Activated CD8-positive, alpha-beta memory T cell treated with anti-CD3 and anti-CD28 coated beads for 36 hours (primary cell): ENCODE measurements at regions not wholly inside any gene's neighbourhood (a gene's known extent, or its start where the extent isn't known, plus 50 kb on each side); places are given as distances from the start of the nearest gene placed in this dataset.
"Not testable (repeated sequence)": the region's sequence is repeated elsewhere in the genome, so short reads cannot be mapped to it uniquely, and the experiment has no call there.

Source experiments
- CTCF ChIA-PET: fragments of 350-600 bp; sonication (Branson Sonifier 250); formaldehyde crosslinking; loops from one replicate; lab custom pipeline; 2021; ENCODE audit warnings: antibody characterized with exemption; lab: Charles Lee
- POLR2A ChIA-PET: fragments of 350-600 bp; sonication (Branson Sonifier 250); formaldehyde crosslinking; loops from one replicate; lab custom pipeline; 2021; ENCODE audit warnings: antibody characterized with exemption; lab: Charles Lee

DNA sequence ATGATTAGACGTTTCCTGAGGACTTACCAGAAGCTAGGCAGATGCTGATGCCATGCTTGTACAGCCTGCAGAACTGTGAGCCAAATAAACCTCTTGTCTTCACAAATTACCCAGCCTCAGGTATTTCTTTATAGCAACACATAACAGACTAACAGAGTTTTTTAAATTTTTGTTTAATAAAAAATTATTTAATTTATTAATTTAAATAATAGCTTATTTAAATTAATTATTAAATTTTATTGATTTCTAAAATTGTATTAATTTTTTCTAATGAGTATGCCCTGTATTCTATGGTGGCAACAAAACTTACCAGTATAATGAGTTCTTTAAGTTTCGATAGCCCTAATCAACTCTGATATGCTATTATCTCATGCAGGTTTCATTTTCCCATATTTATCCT, 259.8 kb downstream of the IKZF2 start:
- CTCF ChIA-PET, result no interaction called here
- POLR2A ChIA-PET, result no interaction called here

DNA sequence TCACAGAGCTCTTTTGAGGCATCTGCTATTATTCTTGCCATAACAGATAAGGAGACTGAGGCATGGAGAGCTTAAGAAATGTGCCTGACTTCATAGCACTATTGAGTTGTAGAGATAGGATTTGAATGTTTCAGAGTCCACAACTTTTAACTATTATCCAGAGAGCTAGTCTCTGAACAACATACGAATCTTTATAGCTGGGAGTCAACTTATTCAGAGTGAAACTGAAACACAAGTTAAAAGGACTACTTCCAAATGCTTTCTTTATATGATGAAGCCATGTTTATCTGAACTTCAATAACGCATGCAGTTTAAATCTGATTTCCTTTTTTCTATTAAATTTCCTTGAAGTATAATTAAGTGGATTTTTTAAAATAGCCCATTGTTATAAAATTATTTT, 268.8 kb downstream of the IKZF2 start:
- ChIA-PET POLR2A (no interaction called here), CTCF (no interaction called here)

DNA sequence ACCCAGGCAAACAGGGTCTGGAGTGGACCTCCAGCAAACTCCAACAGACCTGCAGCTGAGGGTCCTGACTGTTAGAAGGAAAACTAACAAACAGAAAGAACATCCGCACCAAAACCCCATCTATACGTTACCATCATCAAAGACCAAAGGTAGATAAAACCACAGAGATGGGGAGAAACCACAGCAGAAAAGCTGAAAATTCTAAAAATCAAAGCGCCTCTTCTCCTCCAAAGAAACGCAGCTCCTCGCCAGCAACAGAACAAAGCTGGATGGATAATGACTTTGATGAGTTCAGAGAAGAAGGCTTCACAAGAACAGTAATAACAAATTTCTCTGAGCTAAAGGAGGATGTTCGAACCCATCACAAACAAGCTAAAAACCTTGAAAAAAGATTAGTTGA, 274.9 kb downstream of the IKZF2 start:
- CTCF ChIA-PET, POLR2A ChIA-PET: not testable (repeated sequence)

DNA sequence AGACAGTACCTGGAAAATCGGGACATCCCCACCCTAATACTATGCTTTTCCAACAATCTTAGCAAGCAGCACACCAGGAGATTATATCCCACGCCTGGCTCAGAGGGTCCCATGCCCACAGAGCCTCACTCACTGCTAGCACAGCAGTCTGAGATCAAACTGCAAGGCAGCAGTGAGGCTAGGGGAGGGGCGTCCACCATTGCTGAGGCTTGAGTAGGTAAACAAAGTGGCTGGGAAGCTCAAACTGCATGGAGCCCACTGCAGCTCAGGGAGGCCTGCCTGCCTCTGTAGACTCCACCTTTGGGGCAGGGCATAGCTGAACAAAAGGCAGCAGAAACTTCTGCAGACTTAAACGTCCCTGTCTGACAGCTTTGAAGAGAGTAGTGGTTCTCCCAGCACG, 275.5 kb downstream of the IKZF2 start:
- POLR2A ChIA-PET, CTCF ChIA-PET: not testable (repeated sequence)

DNA sequence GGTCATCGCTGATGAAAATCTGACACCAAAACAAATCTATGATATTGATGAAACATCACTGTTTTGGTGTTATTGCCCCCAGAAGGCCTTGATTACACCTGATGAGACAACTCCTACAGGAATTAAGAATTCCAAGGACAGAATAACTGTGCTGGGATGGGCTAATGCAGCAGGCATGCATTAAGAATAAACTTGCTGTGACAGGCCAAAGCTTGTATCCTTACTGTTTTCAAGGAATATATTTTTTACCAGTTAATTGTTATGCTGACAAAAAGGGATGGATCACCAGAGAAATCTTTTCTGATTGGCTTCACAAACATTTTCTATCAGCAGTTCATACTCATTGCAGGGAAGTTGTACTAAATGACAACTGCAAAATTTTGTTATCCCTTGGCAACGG, 278.2 kb downstream of the IKZF2 start:
- ChIA-PET CTCF (no interaction called here), POLR2A (no interaction called here)

DNA sequence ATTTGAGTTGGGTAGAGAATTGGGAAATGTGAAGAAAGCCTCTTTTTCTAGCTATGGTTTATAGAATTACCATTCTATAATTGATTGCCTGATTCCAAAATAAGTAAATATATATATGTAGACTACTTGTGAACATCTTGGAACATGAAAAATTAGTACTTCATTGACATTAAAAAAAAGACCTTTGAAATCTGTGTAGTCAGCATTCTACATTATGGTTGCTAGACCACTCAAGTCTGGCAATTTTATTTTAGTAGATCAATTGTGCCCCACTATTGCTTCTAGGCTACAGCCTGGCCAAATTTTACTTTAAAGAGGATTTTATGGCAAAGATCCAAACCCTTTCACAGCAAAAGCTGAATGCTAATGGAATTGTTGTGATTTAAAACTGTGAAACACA, 279.8 kb downstream of the IKZF2 start:
- ChIA-PET POLR2A (no interaction called here), CTCF (no interaction called here)

DNA sequence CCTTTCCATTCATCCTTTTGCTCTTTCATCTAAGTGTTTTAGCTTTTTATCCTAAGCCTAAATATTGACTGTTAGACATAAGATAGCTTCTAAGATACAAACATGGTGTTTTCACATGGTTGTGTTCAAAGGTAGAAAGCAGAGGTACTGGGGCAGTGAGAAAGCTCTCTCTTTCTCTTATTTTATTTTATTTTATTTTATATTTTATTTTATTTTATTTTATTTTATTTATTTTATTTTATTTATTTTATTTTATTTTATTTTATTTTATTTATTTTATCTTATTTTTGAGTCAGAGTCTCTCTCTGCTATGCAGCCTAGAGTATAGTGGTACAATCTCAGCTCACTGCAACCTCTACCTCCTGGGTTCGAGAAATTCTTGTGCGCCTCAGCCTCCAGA, 287.2 kb downstream of the IKZF2 start:
- POLR2A ChIA-PET, result no interaction called here
- CTCF ChIA-PET, result no interaction called here

DNA sequence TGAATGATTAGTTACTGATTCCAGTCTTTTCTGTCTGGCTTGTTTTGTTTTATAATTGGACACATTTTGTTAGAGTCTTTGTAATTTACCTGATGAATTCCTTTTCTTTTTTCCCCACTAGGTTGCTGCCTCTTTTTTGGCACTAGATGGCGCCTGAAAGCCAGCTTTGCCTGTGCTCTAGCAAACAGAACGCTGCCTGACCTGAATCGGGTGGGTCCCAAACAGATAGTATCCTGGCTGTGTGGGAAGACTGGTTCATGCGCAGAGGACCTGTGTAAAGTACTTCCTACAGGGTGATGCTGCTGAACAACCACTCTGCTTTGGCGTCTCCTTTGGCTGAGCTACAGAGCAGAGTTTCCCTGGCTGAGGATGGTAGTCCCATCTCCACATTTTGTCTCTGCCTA, 288.2 kb downstream of the IKZF2 start:
- CTCF ChIA-PET, result no interaction called here
- POLR2A ChIA-PET, result no interaction called here

DNA sequence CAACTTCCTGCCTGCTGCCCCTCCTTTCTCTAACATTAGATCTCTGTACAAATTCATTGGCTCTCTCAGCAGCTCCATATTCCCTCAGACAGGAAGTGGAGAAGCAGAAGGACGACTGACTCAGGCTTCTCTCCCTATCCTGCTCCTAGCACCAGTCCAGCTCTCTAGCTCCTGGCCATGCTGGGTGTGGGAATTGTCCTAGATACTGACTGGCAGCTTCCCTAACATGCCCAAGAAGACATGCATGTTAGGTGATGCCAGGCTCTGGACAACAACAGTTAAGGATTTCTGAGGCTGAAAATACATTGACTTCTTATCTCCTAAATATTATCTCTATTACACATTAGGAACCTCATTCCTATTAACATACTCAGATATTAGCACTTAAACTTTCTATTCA, 292.9 kb downstream of the IKZF2 start:
- ChIA-PET CTCF (no interaction called here), POLR2A (no interaction called here)

DNA sequence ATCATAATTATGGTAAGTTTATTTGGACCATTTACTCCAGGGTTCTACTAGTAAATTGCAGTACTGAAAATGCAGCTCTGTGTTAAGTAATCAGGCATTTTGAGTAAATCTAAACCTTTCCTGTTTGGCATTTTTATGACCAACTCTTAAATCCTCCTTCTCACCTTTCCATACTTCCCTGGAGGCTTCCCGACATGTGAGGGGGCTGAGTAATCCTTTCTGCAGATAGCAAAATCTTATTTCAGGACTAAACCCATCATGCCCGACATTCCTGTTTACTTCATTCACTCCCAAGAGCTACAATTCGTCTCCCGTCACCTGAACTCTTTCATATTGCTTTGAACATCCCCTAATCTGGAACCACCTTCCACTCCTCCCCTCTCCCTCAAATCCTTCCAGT, 296.6 kb downstream of the IKZF2 start:
- ChIA-PET CTCF (no interaction called here), POLR2A (no interaction called here)

DNA sequence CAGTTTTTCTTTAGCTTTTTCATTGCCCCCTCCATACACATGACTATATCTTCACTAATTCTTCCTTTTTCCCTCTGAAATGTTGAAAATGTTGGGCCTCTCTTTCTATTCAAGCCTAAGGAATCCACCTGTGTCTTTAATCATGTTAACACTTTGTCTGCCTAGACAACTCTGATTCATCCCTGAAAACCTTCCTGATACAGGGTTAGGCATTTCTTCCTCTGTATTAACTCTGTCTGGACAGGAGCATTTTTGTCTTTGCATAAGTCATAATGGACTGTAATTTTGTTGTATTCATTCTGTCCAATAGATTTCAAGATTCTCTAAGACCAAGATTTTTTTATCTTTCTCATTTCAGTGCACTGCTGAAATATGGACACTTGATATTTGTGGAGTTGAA, 297.3 kb downstream of the IKZF2 start:
- ChIA-PET CTCF (no interaction called here), POLR2A (no interaction called here)

DNA sequence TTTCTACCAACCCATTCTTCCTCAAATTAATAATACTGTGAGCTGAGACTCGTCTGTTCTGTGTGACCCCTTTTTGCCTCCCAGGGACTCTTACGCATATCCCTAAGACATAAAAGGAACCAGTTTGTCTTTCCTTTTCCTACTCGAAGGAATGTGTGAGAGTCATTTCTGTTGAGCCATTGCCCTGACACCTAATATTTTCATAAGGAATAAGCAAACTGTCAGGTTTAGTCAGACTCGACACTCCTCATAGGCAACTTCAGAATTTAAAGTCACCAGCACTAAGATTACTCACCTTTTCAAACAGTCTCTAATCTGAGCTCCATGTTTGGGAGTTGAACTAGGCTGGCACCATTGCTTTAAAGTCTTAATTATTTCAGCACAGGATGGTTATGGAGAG, 305.5 kb downstream of the IKZF2 start:
- ChIA-PET POLR2A (no interaction called here), CTCF (no interaction called here)

DNA sequence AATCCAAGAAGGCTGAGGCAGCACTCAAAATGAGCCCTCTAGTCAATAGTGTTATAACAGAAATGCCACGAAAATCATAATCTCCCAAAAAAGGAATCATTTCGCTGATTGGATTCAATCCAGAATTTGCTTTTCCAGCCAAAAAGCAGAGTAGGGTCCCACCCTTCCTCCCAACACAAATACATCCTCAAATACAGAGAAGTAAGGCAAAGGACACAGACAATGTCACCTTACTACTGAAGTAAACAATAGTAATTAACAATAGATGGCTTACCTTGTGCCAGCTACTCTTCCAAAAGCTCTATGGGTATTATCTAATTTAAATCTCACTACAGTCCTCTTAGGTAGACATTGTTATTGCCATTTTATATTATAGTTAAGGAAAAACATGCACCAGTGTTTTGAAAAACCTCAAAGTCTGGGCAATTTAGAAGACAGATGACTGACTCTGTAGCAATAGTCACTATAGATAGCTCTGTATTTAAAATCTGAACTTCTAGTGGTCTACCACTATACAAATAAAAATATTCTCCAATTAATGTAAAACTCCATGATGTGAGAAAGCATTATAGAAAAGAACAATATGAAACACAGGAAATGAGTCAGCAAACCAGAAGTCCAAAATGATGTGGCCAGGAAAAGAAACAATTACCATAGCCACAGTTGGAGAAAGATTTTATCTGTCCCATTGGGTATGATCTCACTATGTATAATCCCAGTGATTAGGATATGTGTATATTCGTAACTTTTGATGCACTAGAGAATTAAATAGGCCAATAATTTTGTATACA, 305.0 kb upstream of the ERBB4 start:
- ChIA-PET POLR2A (no interaction called here), CTCF (no interaction called here)

DNA sequence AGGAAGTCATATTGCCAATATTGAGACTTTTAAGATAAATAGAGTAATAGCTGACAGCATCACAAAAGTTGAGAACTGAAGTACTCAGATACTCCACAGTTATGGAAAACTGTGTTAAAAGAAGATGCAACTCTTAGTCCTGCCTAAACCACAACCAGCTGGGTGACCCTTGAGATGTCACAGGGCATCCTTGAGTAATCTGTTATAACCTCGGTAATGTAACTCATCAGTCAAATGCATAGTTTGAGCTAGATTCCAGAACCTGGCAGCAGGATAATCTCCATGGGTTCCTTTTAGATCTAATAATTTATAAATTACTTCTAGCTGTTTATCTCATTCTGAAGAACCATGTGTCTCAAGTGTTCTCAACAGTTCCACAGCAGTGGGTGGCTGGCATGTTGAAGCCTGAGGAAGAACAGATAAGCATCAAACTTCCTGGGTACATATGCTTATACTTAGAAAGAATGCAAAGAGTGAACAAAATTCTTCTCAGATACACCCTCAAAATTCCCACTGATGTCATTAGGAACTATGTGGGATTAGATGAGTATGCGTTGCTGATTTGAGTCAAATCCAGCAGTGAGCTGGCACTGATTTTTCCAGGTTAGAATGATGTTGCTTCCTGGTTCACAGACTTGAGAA, 304.1 kb upstream of the ERBB4 start:
- POLR2A ChIA-PET, result no interaction called here

DNA sequence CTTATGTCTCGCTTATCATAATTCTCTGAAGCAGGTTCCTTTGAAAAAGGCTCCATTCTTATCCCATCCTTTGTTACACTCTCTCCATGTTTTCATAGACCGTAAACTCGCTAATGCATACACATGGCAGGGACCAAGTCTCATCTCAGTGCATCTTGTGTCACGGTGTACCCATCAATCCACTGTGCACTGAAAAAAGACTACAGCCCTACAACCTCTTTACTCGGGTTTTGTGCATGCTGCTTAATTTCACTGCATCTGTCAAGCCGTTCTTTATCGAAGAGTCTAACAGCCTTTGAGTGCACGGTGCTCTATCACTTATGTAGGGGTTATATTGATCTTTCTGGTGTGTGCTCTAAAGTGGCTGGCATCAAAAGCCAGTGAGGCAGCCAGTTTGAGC, 302.9 kb upstream of the ERBB4 start:
- CTCF ChIA-PET, result no interaction called here
- POLR2A ChIA-PET, result no interaction called here

More for the DNA sequence above, 304.1 kb upstream of the ERBB4 start:
- CTCF ChIA-PET, result no interaction called here

DNA sequence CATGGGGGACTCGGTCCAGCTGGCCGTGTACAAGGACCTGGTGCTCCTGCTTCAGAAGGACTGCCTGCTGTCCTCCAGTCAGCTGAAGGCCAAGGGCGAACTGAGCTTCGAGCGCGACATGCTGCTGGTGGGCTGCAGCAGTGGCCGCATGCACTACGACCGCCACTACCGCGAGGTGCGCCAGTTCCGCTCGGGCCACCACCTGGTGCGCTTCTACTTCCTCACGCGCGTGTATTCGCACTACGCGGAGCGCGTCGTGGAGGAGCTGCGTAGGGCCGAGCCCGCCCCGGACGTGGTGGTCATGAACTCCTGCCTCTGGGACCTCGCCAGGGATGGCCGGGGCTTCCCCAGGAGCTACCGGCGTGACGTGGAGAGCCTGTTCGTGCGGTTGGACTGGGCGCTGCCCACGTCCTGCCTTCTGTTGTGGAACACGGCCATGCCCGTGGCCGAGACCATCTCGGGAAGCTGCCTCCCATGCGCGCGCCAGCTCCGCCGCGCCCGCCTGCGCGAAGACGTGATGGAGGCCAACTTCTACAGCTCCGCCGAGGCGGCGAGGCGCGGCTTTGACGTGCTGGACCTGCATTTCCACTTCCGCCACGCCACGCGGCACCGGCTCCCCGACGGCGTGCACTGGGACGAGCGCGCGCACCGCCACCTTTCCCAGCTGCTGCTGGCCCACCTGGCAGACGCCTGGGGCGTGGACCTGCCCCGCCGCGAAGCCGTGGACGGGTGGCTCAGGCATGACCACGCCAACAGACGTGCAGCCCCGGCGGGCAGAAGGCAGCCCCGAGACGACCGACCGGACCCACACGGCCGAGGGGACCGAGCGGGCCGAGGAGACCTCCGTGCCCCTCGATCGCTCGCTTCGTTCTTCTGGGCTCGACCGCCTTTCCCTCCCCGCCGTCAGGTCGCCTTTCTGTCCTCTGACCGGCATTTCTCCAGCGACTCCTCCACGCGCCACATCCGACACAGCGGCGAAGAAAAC, 293.9 kb upstream of the ERBB4 start:
- ChIA-PET CTCF (no interaction called here), POLR2A (no interaction called here)

DNA sequence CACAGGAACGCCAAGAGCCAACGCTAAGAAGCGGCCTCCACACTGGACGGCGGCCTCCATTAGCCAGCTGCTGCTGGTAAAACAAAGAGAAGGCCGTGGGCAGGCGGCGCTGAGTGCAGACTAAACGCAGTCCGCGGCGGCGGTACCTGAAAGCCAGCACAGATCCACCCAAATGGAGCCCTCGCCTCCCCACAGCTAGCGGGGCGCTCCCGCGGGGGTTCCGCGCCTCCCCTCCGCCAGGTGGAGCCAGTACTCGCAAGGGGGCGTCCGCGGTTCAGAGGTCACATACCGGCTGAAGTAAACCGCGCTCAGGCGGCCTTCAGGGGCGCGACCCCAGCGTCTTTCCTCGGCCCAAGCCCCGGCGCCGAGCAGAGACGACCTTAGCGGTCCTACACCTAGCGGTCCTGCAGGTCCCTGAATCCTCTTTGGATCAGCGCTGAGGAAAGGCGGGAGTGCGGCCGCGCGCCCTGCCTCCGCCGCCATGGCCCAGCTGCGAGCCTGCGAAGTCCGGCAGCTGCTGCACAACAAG, 293.1 kb upstream of the ERBB4 start:
- ChIA-PET POLR2A (no interaction called here), CTCF (no interaction called here)

DNA sequence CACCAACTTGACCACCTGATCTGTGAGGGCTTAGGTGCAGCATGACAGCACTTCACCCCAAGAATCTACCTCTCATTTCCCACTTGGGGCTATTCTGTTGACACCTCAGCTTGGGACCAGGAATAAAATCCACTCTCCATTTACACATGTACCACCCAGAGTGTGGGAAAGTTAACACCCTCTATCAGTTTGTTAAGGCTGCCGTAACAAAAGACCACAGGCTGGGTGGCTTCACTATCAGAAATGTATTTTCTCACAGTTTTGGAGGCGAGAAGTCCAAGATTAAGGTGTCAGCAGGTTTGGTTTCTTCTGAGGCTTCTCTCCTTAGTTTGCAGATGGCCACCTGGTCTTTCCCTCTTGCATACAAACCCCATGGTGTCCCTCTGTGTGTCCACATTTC, 277.7 kb upstream of the ERBB4 start:
- ChIA-PET CTCF (no interaction called here), POLR2A (no interaction called here)

DNA sequence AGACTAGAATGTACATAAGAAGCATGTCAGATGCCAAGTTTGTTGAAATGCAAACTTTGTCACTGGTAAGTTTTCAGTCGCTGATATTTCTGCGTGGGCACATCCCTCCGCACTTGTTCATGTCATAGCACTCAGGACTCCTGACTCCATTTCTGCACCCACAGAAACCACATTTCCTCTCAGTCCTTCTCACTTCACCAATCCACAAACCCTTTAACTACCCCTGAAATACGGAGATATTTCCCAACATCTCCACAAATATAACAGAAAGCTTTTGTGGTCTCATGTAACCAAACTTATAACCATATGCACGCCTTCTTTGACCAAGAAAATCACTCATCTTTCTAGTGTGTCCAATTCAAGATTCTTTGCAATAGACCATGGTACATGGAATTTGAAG, 276.9 kb upstream of the ERBB4 start:
- ChIA-PET POLR2A (no interaction called here), CTCF (no interaction called here)

DNA sequence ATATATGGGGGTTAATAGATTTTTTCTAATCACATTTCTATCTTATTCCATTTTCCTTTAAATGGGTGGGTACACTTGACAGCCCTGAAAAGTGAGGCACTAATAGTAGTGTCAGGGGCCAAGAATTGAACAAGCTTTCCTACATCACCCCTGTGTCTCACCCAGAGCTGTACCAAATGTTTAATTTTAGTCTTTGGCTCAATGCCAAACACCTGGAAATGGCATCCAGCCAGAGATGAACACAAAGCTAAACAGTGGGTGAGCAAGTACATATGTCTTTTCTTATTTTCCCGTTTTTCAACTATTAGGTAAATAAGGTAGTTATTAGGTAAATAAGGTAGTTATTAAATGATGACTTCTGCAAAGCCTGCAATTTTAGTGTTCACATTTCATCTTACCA, 276.3 kb upstream of the ERBB4 start:
- POLR2A ChIA-PET, result no interaction called here
- CTCF ChIA-PET, result no interaction called here
